ENCODE measurements at regions not wholly inside any gene's neighbourhood (a gene's known extent, or its start where the extent isn't known, plus 50 kb on each side); places are given as distances from the start of the nearest gene placed in this dataset.
A peak's percentile ranks its signal among the peaks of the same experiment; 100 is the strongest.
"Not testable (repeated sequence)": the region's sequence is repeated elsewhere in the genome, so short reads cannot be mapped to it uniquely, and the experiment has no call there.

DNA sequence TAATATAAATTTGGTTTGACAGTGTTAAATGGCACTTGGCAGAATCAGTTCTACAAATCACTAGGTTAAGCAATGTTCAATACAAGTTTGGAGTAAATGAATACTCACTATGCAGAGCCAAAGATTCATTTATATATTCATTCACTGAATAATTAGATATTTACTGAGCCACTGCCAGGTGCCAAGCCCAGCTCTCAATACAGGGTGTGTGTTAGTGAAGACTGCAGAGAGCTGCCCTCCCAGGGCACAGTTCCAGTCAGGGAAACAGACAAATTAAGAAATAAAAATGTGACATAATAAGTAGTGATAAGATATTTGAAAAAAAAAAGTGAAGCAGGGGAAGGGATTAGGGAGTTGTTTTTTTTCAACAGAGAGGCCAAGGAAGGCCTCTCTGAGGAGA is 411.7 kb downstream of the KCNRG start:
- intact Hi-C loops (cut with DNase I, micrococcal nuclease): no loop called here
- ATAC-seq (no peak), DNase-seq (no peak)

DNA sequence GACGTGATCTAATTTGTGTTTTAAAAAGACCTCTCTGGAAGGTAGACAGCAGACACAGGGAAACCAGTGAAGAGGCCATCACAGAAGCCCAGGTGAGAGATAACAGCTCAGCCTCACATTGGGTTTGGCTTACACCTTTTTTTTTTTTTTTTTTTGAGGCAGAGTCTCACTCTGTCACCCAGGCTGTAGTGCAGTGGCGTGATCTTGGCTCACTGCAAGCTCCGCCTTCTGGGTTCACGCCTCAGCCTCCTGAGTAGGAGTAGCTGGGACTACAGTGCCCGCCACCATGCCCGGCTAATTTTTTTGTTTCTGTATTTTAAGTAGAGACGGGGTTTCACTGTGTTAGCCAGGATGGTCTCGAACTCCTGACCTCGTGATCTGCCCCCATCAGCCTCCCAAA is 412.3 kb downstream of the KCNRG start:
- intact Hi-C loops (cut with DNase I, micrococcal nuclease); DNase-seq; ATAC-seq: not testable (repeated sequence)

- DNase-seq: no peak
- intact Hi-C loops (cut with DNase I, micrococcal nuclease): no loop called here
- ATAC-seq: no peak
Observed at GRCh38 chr13:50428183-50428877, 413.1 kb downstream of the KCNRG start.

- DNase-seq (no peak), ATAC-seq (no peak)
- intact Hi-C loops (cut with DNase I, micrococcal nuclease): no loop called here
Observed at GRCh38 chr13:50435011-50435410, 408.5 kb downstream of the DLEU7 start.

GRCh38 chr13:50437252-50437651 is 406.2 kb downstream of the DLEU7 start:
- no peak for ATAC-seq

DNA sequence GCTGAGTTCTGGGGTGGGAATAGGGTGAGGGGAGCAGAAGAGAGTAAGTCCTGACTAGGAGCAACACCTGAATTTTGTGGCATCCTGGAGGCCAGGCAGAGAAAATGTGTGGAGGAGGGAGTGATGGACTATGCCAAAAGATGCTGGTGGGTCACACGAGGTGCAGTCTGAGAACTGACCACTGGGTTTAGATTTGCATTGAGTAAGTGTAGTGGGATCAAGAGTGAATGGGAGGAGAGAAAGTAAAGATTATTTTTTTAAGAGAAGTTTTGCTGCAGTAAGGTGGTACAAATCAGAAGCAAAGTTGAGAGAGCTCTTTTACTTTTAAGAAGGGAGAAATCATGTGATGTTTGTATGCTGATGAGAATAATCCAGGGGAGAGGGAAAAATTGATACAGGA is 405.1 kb downstream of the DLEU7 start:
- intact Hi-C loops (cut with DNase I, micrococcal nuclease): no loop called here
- ATAC-seq: no peak
- DNase-seq: no peak

More at GRCh38 chr13:50437252-50437651, 406.2 kb downstream of the DLEU7 start:
- intact Hi-C loops (cut with DNase I, micrococcal nuclease): no loop called here
- DNase-seq: no peak

DNA sequence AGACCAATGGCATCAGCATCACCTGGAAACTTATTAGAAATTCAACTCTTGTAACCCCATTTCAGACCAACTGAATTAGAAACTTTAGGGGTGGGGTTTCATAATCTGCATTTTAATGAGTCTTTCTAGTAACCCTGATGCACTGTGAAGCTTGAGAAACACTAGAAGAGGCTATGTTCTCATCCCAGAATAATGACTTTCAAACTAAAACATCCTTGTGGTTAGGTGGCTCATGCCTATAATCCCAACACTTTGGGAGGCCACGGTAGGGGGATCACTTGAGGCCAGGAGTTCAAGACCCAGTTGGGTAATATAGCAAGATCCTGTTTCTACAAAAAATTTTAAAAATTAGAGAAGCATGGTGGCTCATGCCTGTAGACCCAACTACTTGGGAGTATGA is 402.4 kb downstream of the DLEU7 start:
- intact Hi-C loops (cut with DNase I, micrococcal nuclease): no loop called here

DNA sequence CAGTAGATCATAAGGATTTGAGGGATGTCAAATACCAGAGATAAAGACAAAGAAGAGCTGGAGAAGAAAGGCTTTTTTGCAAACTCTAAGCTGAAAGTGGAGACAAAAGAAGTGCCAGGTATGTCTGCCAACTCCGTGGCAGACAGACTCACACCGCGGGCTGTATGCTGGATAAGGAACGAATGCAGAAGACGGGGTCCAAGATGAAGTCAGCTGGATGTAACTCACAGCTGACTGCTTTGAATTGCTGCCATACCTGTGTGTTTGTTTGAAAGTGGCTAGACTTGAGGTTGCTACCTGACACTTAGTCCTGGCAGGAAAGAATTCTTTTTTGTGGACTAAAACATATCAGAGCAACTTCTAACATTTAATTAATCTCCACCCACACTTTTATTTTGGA is 398.8 kb downstream of the DLEU7 start:
- intact Hi-C loops (cut with DNase I, micrococcal nuclease): no loop called here
- DNase-seq (no peak), ATAC-seq (no peak)

More for the DNA sequence above, 402.4 kb downstream of the DLEU7 start:
- ATAC-seq (no peak), DNase-seq (no peak)

DNA sequence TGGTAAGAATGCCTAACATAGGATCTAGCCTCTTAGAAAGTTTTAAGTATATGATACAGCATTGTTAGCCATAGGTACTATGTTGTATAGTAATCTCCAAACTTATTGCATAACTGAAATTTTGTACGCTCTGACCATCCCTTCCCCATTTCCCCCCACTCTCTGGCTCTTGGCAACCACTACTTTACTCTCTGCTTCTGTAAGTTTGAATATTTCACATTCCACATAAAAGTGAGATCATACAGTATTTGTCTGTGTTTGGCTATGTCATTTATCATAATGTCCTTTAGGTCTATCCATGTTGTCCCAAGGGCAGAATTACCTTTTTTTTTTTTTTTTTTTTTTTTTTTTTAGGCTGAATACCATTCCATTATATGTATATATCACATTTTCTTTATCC is 396.9 kb downstream of the DLEU7 start:
- intact Hi-C loops (cut with DNase I, micrococcal nuclease): no loop called here
- ATAC-seq (no peak), DNase-seq (no peak)

GRCh38 chr13:50448535-50448998 is 394.9 kb downstream of the DLEU7 start:
- DNase-seq (no peak), ATAC-seq (peak; percentile 67)
- intact Hi-C loops (cut with DNase I, micrococcal nuclease): no loop called here

DNA sequence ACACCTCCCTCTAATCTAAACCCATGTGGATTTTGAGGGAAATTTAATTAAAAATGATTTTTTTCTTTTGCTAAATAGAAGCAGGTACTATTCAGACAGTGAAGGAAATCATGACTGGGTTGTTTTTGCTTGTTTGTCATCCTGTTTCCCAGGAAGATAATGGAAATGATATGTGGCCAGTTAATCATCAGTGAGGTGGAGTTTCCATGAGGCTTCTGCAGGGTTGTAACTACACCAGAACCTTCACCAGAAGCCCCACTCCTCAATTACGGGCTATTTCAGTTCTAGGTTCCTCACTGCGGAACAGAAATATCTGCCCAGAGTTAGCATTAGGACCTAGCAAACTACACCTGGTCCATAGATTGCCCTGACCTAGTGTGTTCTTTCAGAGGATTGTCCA is 394.0 kb downstream of the DLEU7 start:
- no peak for DNase-seq
- no peak for ATAC-seq
- intact Hi-C loops (cut with DNase I, micrococcal nuclease): no loop called here

DNA sequence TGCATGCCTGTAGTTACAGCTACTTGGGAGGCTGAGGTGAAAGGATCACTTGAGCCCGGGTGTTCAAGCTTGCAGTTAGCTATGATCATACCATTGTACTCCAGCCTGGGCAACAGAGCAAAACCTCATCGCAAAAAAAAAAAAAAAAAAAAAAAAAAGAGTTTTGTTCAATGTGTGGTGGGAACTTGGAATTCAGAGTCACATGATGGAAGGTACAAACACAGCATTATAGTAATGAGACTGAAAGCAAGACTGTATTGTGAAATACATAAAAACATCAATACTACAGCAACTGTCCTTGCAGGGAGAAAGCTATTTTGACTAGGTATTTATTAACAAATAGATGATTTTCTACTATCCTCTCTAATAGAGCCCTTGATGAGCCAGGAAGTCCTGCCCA is 393.2 kb downstream of the DLEU7 start:
- no peak for ATAC-seq
- intact Hi-C loops (cut with DNase I, micrococcal nuclease): no loop called here
- DNase-seq: no peak

DNA sequence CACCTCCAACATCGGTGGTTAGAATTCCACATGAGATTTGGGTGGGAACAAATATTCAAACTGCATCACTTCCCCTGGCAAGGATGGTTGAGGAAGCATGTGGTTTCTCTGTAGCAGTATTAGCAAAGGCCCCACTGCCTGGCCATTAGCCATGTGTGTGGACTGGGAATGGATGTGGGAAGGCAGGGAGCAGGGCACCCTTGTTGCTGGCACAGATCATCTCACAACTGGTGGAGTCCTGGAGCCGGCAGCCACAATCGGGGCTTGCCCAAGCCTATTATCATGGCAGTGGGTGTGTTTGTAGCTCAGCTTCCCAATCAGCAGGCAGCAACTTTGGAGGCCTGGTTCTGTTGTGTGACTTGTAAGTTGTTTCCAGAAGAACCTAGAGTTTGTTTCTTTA is 391.9 kb downstream of the DLEU7 start:
- no peak for DNase-seq
- no peak for ATAC-seq
- intact Hi-C loops (cut with DNase I, micrococcal nuclease): no loop called here

GRCh38 chr13:50452028-50452427 is 391.5 kb downstream of the DLEU7 start:
- intact Hi-C loops (cut with DNase I, micrococcal nuclease): no loop called here
- no peak for DNase-seq

GRCh38 chr13:50452756-50453155 is 390.7 kb downstream of the DLEU7 start:
- ATAC-seq (no peak), DNase-seq (no peak)
- intact Hi-C loops (cut with DNase I, micrococcal nuclease): no loop called here

More at GRCh38 chr13:50452028-50452427, 391.5 kb downstream of the DLEU7 start:
- ATAC-seq: no peak

DNA sequence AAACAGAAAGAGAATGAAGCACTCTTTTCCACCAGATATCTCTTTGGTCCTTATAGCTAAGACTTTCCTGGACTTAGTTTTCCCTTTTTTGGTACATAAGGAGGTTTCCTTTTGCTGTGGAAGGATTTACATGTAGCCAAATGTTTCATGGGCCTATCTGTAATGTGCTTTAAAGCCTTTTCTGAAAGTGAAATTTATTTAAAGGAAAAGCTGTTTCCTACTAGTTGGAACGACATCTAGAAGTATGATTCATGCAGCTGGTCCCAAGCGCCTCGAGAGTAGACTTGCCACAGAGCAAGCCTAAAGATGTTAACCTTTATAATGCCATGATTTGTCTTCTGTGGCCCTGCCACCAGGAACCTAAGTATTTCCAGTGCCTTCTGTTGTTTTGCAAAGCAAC is 390.3 kb downstream of the DLEU7 start:
- ATAC-seq (no peak), DNase-seq (no peak)
- intact Hi-C loops (cut with DNase I, micrococcal nuclease): no loop called here

- no peak for ATAC-seq
- DNase-seq: no peak
- intact Hi-C loops (cut with DNase I, micrococcal nuclease): no loop called here
Observed at GRCh38 chr13:50456111-50456510, 387.4 kb downstream of the DLEU7 start.

- ATAC-seq: no peak
- DNase-seq: no peak
- intact Hi-C loops (cut with DNase I, micrococcal nuclease): no loop called here
Observed at GRCh38 chr13:50457415-50458393, 385.8 kb downstream of the DLEU7 start.

DNA sequence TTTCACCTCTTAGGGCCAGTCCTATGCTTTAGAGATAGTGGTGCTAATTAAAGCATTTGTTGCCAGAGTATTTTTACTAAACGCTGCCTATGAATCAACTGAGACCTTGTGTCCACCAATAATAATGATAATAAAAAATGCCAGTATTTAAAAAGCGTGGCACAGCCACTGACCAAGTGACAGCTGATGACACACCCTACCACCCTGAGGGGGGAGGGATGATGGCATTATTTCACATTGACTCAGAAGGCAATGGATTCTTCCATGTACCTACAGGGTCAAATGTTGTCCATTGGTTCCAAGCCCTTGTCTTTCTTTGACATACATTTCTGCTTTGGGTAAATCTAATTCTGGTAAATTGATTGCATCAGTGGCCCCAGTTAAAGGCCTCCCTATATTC is 384.4 kb downstream of the DLEU7 start:
- no peak for ATAC-seq
- intact Hi-C loops (cut with DNase I, micrococcal nuclease): no loop called here
- DNase-seq: no peak

GRCh38 chr13:50459658-50460057 is 383.8 kb downstream of the DLEU7 start:
- ATAC-seq: no peak
- intact Hi-C loops (cut with DNase I, micrococcal nuclease): no loop called here
- DNase-seq: no peak

Measured in left colon (tissue), 2 donors.